K562 (cell line): ENCODE measurements at regions not wholly inside any gene's neighbourhood (a gene's known extent, or its start where the extent isn't known, plus 50 kb on each side); places are given as distances from the start of the nearest gene placed in this dataset.

Experiments
- ATAC-seq: fragments of 200-7000 bp; cut with Tn5 transposase; 3 replicates; pipeline ENCODE4 v1.9.1; 2020; ENCODE audit warnings: moderate library complexity
- BruUV-seq: library from RNA; stranded (reverse); fragments of 400-500 nt; replicated peaks from 2 replicates; lab custom pipeline; 2021; lab: Mats Ljungman, UMichigan
- CTCF ChIA-PET: fragments of 300-600 bp; formaldehyde crosslinking; extraction: SDS; loops from one replicate; lab custom pipeline; 2021; ENCODE audit warnings: low intra/inter-chr PET ratio; lab: Yijun Ruan, JAX
- POLR2A ChIA-PET: fragments of 300-600, 350-650 bp; sonication (Branson Sonifier 250); formaldehyde crosslinking; extraction: SDS; loops from one replicate; lab custom pipeline; 2021; ENCODE audit warnings: antibody characterized with exemption, inconsistent platforms; lab: Yijun Ruan, JAX
- DNase-seq, 4 experiments: peaks; one replicate each; pipeline versions ENCODE4 v3.0.0 to v3.0.0-alpha.2; 2011 to 2018; ENCODE audit warnings: low spot score in 3 of 4, mixed read lengths in 3 of 4; ENCODE audit errors: extremely low read depth in 1 of 4
- FAIRE-seq: peaks from 2 replicates; lab custom pipeline; 2011; peaks lifted over from hg19 to GRCh38; lab: Jason Lieb, UNC
- H2AFZ ChIP-seq: 2 replicates; pipeline ENCODE4 v1.6.0; 2011; ENCODE audit warnings: low read depth, low read length, control low read depth, inconsistent platforms
- H3K27ac ChIP-seq: fragments of 200-600 bp; 3 replicates; pipeline ENCODE4 v1.8.0; 2011; ENCODE audit warnings: low read depth, mild to moderate bottlenecking, control low read depth, inconsistent platforms, low read length, moderate library complexity, mixed read lengths; ENCODE audit errors: extremely low read depth
- H3K27me3 ChIP-seq, 2 experiments: fragments of 300-600 bp in 1 of 2; 2 replicates in 1 of 2; 3 replicates in 1 of 2; pipeline versions ENCODE4 v1.6.0 to v1.8.0; 2011; ENCODE audit warnings: inconsistent platforms in 2 of 2, low read length in 2 of 2, mild to moderate bottlenecking in 1 of 2, mixed read lengths in 1 of 2, moderate library complexity in 1 of 2; ENCODE audit not compliant: control insufficient read depth in 2 of 2, insufficient read depth in 2 of 2
- H3K36me3 ChIP-seq: fragments of 300-600 bp; 3 replicates; pipeline ENCODE4 v1.8.0; 2011; ENCODE audit warnings: mild to moderate bottlenecking, low read length, inconsistent platforms; ENCODE audit not compliant: control insufficient read depth, insufficient read depth
- H3K4me1 ChIP-seq, 2 experiments: fragments of 200-600 bp in 1 of 2; replicated peaks in 1 of 2; 2 replicates in 1 of 2; 3 replicates in 1 of 2; pipeline versions ENCODE4 v1.5.1 to v1.8.0; 2011; ENCODE audit warnings: inconsistent platforms in 2 of 2, low read length in 2 of 2, mild to moderate bottlenecking in 1 of 2, mixed read lengths in 1 of 2, moderate library complexity in 1 of 2; ENCODE audit not compliant: control insufficient read depth in 2 of 2, insufficient read depth in 2 of 2
- H3K4me2 ChIP-seq: 2 replicates; pipeline ENCODE4 v1.6.1; 2011; ENCODE audit warnings: low read length, control low read depth, inconsistent platforms, mixed read lengths; ENCODE audit not compliant: insufficient read depth
- H3K4me3 ChIP-seq: fragments of 200-600 bp; sonication (generic), shearing (Covaris generic); 2 replicates; pipeline ENCODE4 v1.5.1; 2016; ENCODE audit warnings: control low read depth, inconsistent platforms
- H3K79me2 ChIP-seq: fragments of 200-600 bp; 3 replicates; pipeline ENCODE4 v1.8.0; 2011; ENCODE audit warnings: low read length, inconsistent platforms; ENCODE audit not compliant: control insufficient read depth, insufficient read depth
- H3K9ac ChIP-seq, 2 experiments: 2 replicates each; pipeline versions ENCODE4 v1.6.0 to v1.6.1; 2011; ENCODE audit warnings: low read depth in 2 of 2, low read length in 2 of 2, control low read depth in 1 of 2, inconsistent platforms in 1 of 2, mild to moderate bottlenecking in 1 of 2, mixed read lengths in 1 of 2; ENCODE audit not compliant: insufficient read depth in 1 of 2
- H3K9me1 ChIP-seq: one replicate; pipeline ENCODE4 v1.6.0; 2011; ENCODE audit warnings: inconsistent platforms, mild to moderate bottlenecking, low read length, moderate library complexity; ENCODE audit not compliant: control insufficient read depth, insufficient read depth
- H3K9me3 ChIP-seq: replicated peaks from 2 replicates; pipeline ENCODE4 v1.5.1; 2011; ENCODE audit warnings: low read depth, low read length, inconsistent platforms; ENCODE audit not compliant: control insufficient read depth, insufficient read depth
- H4K20me1 ChIP-seq: replicated peaks from 2 replicates; pipeline ENCODE4 v1.6.1; 2011; ENCODE audit warnings: low read length, inconsistent platforms, mixed read lengths; ENCODE audit not compliant: control insufficient read depth, insufficient read depth
- AFF1 ChIP-seq, 2 experiments: fragments of 450-650 bp; IDR thresholded peaks; 2 replicates each; pipeline ENCODE4 v1.6.1; 2018; ENCODE audit warnings: mild to moderate bottlenecking in 2 of 2, low read depth in 1 of 2; ENCODE audit not compliant: partially characterized antibody in 2 of 2
- HMG20B ChIP-seq: fragments of 250-450 bp; sonication (Bioruptor Pico); IDR thresholded peaks from 2 replicates; pipeline ENCODE4 v1.5.0; 2021; ENCODE audit warnings: mild to moderate bottlenecking
- IRF1 ChIP-seq: sonication (generic); formaldehyde crosslinking; IDR thresholded peaks from 2 replicates; pipeline ENCODE4 v1.8.0; 2022; ENCODE audit warnings: missing genetic modification reagents, mild to moderate bottlenecking, borderline replicate concordance
- RBM25 ChIP-seq: fragments of 200-400 bp; formaldehyde crosslinking; IDR thresholded peaks from 2 replicates; pipeline ENCODE4 v1.6.1; 2018; ENCODE audit warnings: low read length, low read depth, moderate library complexity; ENCODE audit not compliant: severe bottlenecking
- ZBTB7A ChIP-seq: IDR thresholded peaks from 2 replicates; pipeline ENCODE4 v1.6.1; 2011; ENCODE audit warnings: low read depth, mild to moderate bottlenecking, low read length, moderate library complexity, borderline replicate concordance; ENCODE audit not compliant: control insufficient read depth
- ZKSCAN8 ChIP-seq: fragments of 200-800 bp; sonication (Bioruptor generic); IDR thresholded peaks from 2 replicates; pipeline ENCODE4 v1.6.1; 2016; ENCODE audit warnings: missing genetic modification characterization, missing compliant biosample characterization
- ZNF121 ChIP-seq: sonication (generic); formaldehyde crosslinking; conservative IDR thresholded peaks from 2 replicates; pipeline ENCODE4 v1.8.0; 2022; ENCODE audit warnings: missing genetic modification reagents
- ZNF282 ChIP-seq: sonication (generic); formaldehyde crosslinking; IDR thresholded peaks from 2 replicates; pipeline ENCODE4 v1.8.1; 2023; ENCODE audit warnings: missing genetic modification reagents
- WGBS: fragments of 100-300 bp; shearing (Covaris generic); methylation state at CpG from one replicate; pipeline ENCODE4 v1.1.6; 2016; ENCODE audit warnings: low coverage, mixed read lengths; ENCODE audit not compliant: insufficient coverage; ENCODE audit errors: missing lambda C conversion rate; 5-methylcytosine and 5-hydroxymethylcytosine counted together
- in situ Hi-C: fragments of 300-500 bp; cut with MboI; formaldehyde crosslinking; loops from 4 replicates; pipeline ENCODE4 v1.15.0; 2018; ENCODE audit warnings: inconsistent platforms, mixed read lengths
- intact Hi-C: fragments of 100-400 bp; cut with micrococcal nuclease; formaldehyde crosslinking; loops from 2 replicates; pipeline ENCODE4 v1.14.2; 2022

- Histone ChIP-seq H3K27me3 (no peaks in the 10 kb centered on the region), H3K9ac (no peak overlapping the region), H4K20me1 (no peaks in the 10 kb centered on the region), H3K9me1 (no peaks in the 10 kb centered on the region), H3K4me1 (no peaks in the 10 kb centered on the region), H3K36me3 (no peaks in the 10 kb centered on the region), H3K4me3 (no peak overlapping the region), H3K79me2 (no peaks in the 10 kb centered on the region), H3K4me2 (no peak overlapping the region), H3K9me3 (no peaks in the 10 kb centered on the region), H2AFZ (no peak overlapping the region), H3K27ac (no peak overlapping the region)
- ChIA-PET POLR2A (no interaction called here), CTCF (no interaction called here)
- intact Hi-C loops, result no loop called here
- ATAC-seq (no peak), FAIRE-seq (no peak), DNase-seq (no peak)
- in situ Hi-C loops, result no loop called here
- BruUV-seq, result no TSS peak
- 13% methylated on average over 5 of the region's 5 CpGs for WGBS
- TF ChIP-seq RBM25 (peak; percentile 26), AFF1 (IDR thresholded peaks at IDR 0.05; ENCODE audit: low read depth in 1 of 2, partially characterized antibody in 2 of 2) (no peak), ZNF282 (CRISPR knock-in tag) (no peak), ZKSCAN8 (CRISPR knock-in tag) (no peak), HMG20B (CRISPR knock-in tag) (no peak), IRF1 (CRISPR knock-in tag) (no peak), ZBTB7A (no peak), ZNF121 (peak; percentile 63)
Observed at GRCh38 chr22:41041532-41041931, 50.9 kb upstream of the EP300 start.
